ENCODE measurements at regions not wholly inside any gene's neighbourhood (a gene's known extent, or its start where the extent isn't known, plus 50 kb on each side); places are given as distances from the start of the nearest gene placed in this dataset.

GRCh38 chr9:78682216-78682615 is 385.3 kb downstream of the PSAT1 start:
- no peak for TF ChIP-seq CTCF (IDR thresholded peaks at IDR 0.05; ENCODE audit: low read depth, low read length)
- TF ChIP-seq EZH2phosphoT487 (IDR thresholded peaks at IDR 0.05; ENCODE audit: low read depth): no peak
